ENCODE measurements at regions not wholly inside any gene's neighbourhood (a gene's known extent, or its start where the extent isn't known, plus 50 kb on each side); places are given as distances from the start of the nearest gene placed in this dataset.

- H3K4me1 ChIP-seq (ENCODE audit: insufficient read depth, low read length) = no peaks in the 10 kb centered on the region
- no peaks in the 10 kb centered on the region for H3K9me3 ChIP-seq (ENCODE audit: low read depth, low read length)
- no peak overlapping the region for H3K4me3 ChIP-seq (ENCODE audit: low read length)
- H3K27me3 ChIP-seq (ENCODE audit: insufficient read depth, low read length) = no peaks in the 10 kb centered on the region
Measured at GRCh38 chr3:159786489-159787177, 202.0 kb upstream of the IL12A start.

DNA sequence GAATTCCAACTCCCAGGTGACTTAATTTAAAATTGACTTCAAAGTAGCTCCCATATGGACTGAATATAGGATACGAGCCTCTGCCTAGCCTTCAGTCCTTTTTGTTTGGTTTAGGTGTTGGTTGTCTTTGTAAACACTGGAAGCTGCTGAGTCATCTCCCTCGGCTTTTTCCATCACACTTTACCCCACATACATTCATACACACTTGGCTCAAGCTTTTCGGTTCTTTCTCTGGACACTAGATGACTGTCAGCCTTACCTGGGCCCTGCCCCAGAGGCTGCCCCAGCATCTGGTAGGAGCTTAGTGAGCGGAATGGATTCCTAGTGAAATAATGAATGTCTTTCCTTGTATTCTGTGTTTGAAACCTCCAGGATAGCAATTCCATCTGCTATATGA is 201.5 kb upstream of the IL12A start:
- Histone ChIP-seq H3K9me3 (ENCODE audit: low read depth, low read length) (no peaks in the 10 kb centered on the region), H3K27me3 (ENCODE audit: insufficient read depth, low read length) (no peaks in the 10 kb centered on the region), H3K4me1 (ENCODE audit: insufficient read depth, low read length) (no peaks in the 10 kb centered on the region), H3K4me3 (ENCODE audit: low read length) (no peak overlapping the region)

DNA sequence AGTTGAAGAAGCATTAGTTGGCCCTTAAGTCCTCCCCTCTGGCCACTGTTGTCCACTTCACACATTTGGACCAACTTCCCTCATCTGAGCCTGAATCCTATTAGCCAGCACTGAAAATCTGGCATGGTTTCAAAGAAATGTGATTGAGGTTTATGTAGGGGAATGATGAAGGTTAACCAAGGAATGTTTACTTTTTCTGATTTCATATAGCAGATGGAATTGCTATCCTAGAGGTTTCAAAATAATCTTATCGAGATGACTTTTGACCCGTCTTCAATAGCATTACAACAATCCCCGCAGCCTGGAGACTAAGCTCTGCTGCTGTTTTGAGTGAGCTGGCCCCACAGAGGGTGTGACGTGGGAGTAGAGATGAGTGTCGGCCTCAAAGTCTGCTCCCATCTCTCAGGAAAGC is 200.8 kb upstream of the IL12A start:
- Histone ChIP-seq H3K4me3 (ENCODE audit: low read length) (no peak overlapping the region), H3K9me3 (ENCODE audit: low read depth, low read length) (no peaks in the 10 kb centered on the region), H3K27me3 (ENCODE audit: insufficient read depth, low read length) (no peaks in the 10 kb centered on the region), H3K4me1 (ENCODE audit: insufficient read depth, low read length) (no peaks in the 10 kb centered on the region)

GRCh38 chr3:159788291-159788690 is 200.3 kb upstream of the IL12A start:
- no peak overlapping the region for H3K4me3 ChIP-seq (ENCODE audit: low read length)

DNA sequence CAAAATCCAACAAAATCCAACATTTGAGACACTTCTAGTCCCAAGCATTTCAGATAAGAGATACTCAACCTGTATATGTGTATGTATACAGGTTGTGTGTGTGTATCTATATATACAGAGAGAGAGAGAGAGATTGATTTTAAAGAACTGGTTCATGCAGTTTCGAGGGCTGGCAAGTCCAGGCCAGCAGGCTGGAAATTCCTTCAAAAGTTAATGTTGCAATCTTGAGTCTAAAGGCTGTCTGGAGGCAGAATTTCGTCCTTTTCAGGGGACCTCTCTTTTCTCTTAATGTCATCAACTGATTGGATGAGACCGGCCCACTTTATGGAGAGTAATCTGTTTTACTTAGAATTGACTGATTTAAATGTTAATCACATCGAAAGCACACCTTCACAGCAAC is 199.6 kb upstream of the IL12A start:
- Histone ChIP-seq H3K27me3 (ENCODE audit: insufficient read depth, low read length) (no peaks in the 10 kb centered on the region), H3K4me1 (ENCODE audit: insufficient read depth, low read length) (no peaks in the 10 kb centered on the region), H3K9me3 (ENCODE audit: low read depth, low read length) (no peaks in the 10 kb centered on the region), H3K4me3 (ENCODE audit: low read length) (no peak overlapping the region)

More at GRCh38 chr3:159788291-159788690, 200.3 kb upstream of the IL12A start:
- Histone ChIP-seq H3K9me3 (ENCODE audit: low read depth, low read length) (no peaks in the 10 kb centered on the region), H3K4me1 (ENCODE audit: insufficient read depth, low read length) (no peaks in the 10 kb centered on the region), H3K27me3 (ENCODE audit: insufficient read depth, low read length) (no peaks in the 10 kb centered on the region)

GRCh38 chr3:159789742-159790635 is 198.6 kb upstream of the IL12A start:
- Histone ChIP-seq H3K4me3 (ENCODE audit: low read length) (no peak overlapping the region), H3K27me3 (ENCODE audit: insufficient read depth, low read length) (no peaks in the 10 kb centered on the region), H3K4me1 (ENCODE audit: insufficient read depth, low read length) (no peaks in the 10 kb centered on the region), H3K9me3 (ENCODE audit: low read depth, low read length) (no peaks in the 10 kb centered on the region)

DNA sequence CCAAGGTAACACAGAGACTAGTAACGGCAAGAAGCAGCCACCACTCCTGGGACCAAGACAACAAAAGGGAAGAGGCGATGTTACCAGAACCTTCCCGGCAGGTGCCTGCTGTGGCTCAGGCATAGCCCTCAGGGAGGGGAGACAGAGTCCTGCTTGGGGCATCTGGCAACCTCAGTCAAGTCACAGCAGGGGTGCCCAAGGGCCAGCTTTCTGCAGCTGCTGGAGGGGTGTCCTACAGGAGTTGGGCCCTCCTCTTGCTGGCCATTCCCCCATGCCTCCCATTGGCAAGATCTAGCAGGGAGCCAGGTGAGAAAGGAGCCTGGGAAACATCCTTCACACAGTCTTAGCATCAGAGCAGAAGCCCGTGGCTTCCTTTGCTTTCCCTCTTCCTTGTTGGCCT is 197.3 kb upstream of the IL12A start:
- H3K9me3 ChIP-seq (ENCODE audit: low read depth, low read length) = no peaks in the 10 kb centered on the region
- H3K27me3 ChIP-seq (ENCODE audit: insufficient read depth, low read length) = no peaks in the 10 kb centered on the region
- H3K4me1 ChIP-seq (ENCODE audit: insufficient read depth, low read length) = no peaks in the 10 kb centered on the region
- no peak overlapping the region for H3K4me3 ChIP-seq (ENCODE audit: low read length)

- no peak overlapping the region for H3K4me3 ChIP-seq (ENCODE audit: low read length)
- H3K27me3 ChIP-seq (ENCODE audit: insufficient read depth, low read length) = no peaks in the 10 kb centered on the region
- no peaks in the 10 kb centered on the region for H3K4me1 ChIP-seq (ENCODE audit: insufficient read depth, low read length)
- H3K9me3 ChIP-seq (ENCODE audit: low read depth, low read length) = no peaks in the 10 kb centered on the region
Measured at GRCh38 chr3:159792070-159792469, 196.6 kb upstream of the IL12A start.

DNA sequence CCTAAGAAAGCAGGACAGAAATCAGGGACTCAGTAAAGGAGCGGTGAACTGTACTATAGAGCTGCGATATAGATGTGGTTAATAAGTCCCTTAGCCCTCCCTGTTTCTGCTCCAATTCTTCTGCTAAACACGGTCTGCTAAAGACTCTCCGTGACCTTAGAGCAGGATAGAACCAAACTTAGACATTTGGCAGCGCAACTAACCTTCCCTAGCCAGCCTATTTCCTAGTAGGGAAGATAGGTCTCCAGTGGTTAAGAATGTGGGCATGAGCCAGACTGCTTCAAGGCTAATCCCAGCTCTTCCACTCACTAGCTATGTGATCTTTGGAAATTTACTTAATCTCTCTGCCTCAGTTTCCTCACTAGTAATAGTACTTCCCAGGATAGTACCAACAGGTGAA is 193.6 kb upstream of the IL12A start:
- Histone ChIP-seq H3K4me1 (ENCODE audit: insufficient read depth, low read length) (no peaks in the 10 kb centered on the region), H3K27me3 (ENCODE audit: insufficient read depth, low read length) (no peaks in the 10 kb centered on the region), H3K9me3 (ENCODE audit: low read depth, low read length) (no peaks in the 10 kb centered on the region), H3K4me3 (ENCODE audit: low read length) (no peak overlapping the region)

DNA sequence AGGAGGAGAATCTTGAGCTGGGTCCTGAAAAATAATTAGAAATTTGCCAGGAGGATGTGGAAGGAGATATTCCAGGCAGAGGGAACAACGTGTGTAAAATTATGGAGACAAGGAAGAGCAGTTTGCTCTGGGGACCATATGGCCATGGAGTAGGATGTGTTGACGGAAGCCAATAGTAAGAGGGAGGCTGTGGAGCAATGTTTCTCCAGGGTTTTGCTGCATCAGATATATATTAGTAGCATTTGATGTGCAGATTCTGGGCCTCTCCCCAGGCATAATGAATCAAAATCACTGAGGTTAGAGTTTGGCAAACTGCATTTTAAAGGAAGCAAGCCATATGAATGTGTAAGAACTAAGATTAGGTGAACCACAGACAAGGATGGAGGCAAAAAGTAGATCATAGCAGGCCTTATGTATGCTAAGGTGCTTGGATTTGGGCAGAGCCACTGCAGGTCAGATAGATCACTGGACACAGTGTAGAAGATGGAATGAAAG is 192.9 kb upstream of the IL12A start:
- Histone ChIP-seq H3K4me3 (ENCODE audit: low read length) (no peak overlapping the region), H3K27me3 (ENCODE audit: insufficient read depth, low read length) (no peaks in the 10 kb centered on the region), H3K9me3 (ENCODE audit: low read depth, low read length) (no peaks in the 10 kb centered on the region), H3K4me1 (ENCODE audit: insufficient read depth, low read length) (no peaks in the 10 kb centered on the region)

GRCh38 chr3:159796226-159796625 is 192.4 kb upstream of the IL12A start:
- H3K4me3 ChIP-seq (ENCODE audit: low read length) = no peak overlapping the region
- no peaks in the 10 kb centered on the region for H3K4me1 ChIP-seq (ENCODE audit: insufficient read depth, low read length)
- H3K27me3 ChIP-seq (ENCODE audit: insufficient read depth, low read length) = no peaks in the 10 kb centered on the region
- H3K9me3 ChIP-seq (ENCODE audit: low read depth, low read length) = no peaks in the 10 kb centered on the region

DNA sequence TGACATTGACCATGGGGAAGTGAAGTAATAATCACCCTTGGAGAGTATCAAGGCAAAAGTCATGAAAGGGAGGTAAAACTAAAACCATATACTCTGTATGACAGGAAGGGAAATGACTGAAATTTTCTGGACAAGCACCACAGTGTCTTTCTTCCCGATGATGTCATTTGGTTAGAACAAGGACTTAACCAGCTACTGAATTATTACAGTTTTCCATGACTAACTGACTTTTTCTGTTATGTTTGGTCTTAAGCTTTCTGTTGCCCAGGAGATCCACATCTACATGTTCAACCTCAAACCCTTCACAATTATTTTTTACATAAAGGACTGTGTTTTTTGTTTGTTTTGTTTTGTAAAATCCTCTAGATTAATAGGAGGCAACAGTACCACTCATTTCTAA is 191.9 kb upstream of the IL12A start:
- H3K4me3 ChIP-seq (ENCODE audit: low read length) = no peak overlapping the region
- no peaks in the 10 kb centered on the region for H3K4me1 ChIP-seq (ENCODE audit: insufficient read depth, low read length)

DNA sequence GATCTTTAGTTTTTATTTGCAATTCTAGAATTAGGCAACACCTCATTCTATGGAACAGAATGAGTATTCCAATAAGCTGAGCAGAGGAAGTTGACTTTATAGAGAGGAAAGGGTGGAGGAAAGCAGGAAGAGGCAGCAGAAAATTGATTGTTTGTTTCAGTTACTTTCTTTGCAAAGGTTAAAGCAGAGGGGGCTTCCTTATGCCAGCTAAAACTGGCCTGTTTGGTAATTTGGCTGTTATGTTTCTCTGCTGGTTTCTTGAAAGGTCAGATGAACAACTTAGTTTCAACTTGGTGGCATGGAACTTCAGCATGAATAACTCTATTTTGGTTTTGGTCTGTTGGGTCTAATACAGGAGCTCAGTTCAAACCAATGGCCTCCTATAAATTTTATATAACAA is 190.9 kb upstream of the IL12A start:
- H3K27me3 ChIP-seq (ENCODE audit: insufficient read depth, low read length) = no peaks in the 10 kb centered on the region
- no peaks in the 10 kb centered on the region for H3K4me1 ChIP-seq (ENCODE audit: insufficient read depth, low read length)
- no peaks in the 10 kb centered on the region for H3K9me3 ChIP-seq (ENCODE audit: low read depth, low read length)
- H3K4me3 ChIP-seq (ENCODE audit: low read length) = no peak overlapping the region

More for the DNA sequence above, 191.9 kb upstream of the IL12A start:
- H3K9me3 ChIP-seq (ENCODE audit: low read depth, low read length) = no peaks in the 10 kb centered on the region
- H3K27me3 ChIP-seq (ENCODE audit: insufficient read depth, low read length) = no peaks in the 10 kb centered on the region

DNA sequence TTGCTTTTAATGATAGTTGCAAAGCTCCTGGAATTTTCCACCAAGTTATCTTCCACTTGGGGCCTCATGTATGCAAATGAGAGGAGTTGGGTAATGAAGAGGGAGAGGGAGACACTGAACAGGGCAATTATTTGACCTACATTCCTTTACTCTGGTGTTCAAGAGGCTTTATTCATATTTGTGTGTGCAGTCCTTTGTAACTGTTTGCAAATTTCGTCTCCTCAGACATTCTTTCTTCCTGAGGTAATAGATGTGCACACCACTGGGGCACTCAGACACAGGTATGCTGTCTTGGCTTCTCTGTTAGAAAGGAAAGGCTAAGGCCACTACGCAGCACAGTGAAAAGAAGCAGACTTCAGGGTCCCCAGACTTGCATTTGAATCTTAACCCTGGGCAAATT is 189.7 kb upstream of the IL12A start:
- Histone ChIP-seq H3K27me3 (ENCODE audit: insufficient read depth, low read length) (no peaks in the 10 kb centered on the region), H3K4me3 (ENCODE audit: low read length) (no peak overlapping the region), H3K9me3 (ENCODE audit: low read depth, low read length) (no peaks in the 10 kb centered on the region), H3K4me1 (ENCODE audit: insufficient read depth, low read length) (no peaks in the 10 kb centered on the region)

DNA sequence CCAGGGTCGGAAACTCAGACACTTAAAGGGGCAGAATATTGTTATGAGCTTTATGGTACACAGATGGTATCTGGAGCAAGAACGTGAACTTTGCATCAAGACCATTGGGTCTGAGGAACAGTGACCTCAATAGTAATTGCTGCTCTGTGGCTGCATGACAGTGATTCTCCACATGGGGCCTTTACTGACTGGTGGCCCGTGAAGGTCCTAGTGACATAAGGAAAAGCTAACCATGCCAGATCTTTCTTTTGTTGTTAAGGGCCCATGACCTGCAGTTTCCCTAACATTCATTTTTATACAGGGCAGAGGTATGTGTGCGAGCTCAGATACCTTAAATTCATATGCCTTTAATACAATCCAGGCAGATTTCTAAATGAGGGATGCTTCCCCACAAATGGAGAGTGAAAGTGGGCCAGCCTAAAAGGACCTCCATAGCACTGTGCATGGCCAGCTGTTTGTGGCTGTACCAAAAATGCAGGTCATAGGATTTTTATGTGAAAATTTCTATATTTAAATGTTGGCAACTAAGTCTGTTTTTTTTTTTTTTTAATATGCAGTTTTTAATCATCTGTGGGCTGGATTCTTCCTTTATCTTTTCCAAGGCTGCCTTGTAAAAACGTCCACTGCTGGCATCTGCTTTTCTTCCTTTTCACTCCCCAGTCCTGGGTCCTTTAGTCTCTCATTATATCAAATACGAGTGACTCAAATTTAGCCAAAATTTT is 188.0 kb upstream of the IL12A start:
- Histone ChIP-seq H3K4me3 (ENCODE audit: low read length) (no peak overlapping the region), H3K4me1 (ENCODE audit: insufficient read depth, low read length) (no peaks in the 10 kb centered on the region), H3K9me3 (ENCODE audit: low read depth, low read length) (no peaks in the 10 kb centered on the region), H3K27me3 (ENCODE audit: insufficient read depth, low read length) (no peaks in the 10 kb centered on the region)
